Gastroesophageal sphincter (tissue), 4 donors: ENCODE measurements at regions not wholly inside any gene's neighbourhood (a gene's known extent, or its start where the extent isn't known, plus 50 kb on each side); places are given as distances from the start of the nearest gene placed in this dataset.

Experiments used
- ATAC-seq: fragments of 150-250 bp; one replicate; pipeline ENCODE4 v1.9.1; 2016; ENCODE audit warnings: mild to moderate bottlenecking, moderate library complexity
- H3K27ac ChIP-seq, 4 donors: fragments of 200-600 bp; sonication (generic) in 3 of 4; 1 replicate in 3 of 4; 2 replicates in 1 of 4; pipeline ENCODE4 v1.5.1; 2016 to 2019
- H3K27me3 ChIP-seq: fragments of 200-600 bp; sonication (generic); one replicate; pipeline ENCODE4 v1.5.1; 2019
- H3K36me3 ChIP-seq, 2 donors: fragments of 200-600 bp; sonication (generic); one replicate each; pipeline ENCODE4 v1.5.1; 2019; ENCODE audit warnings: control low read depth in 1 of 2
- H3K4me1 ChIP-seq, 3 donors: fragments of 200-600 bp; sonication (generic); 1 replicate in 2 of 3; 2 replicates in 1 of 3; pipeline ENCODE4 v1.5.1; 2016 to 2019; ENCODE audit warnings: control low read depth in 2 of 3
- H3K4me3 ChIP-seq, 2 donors: fragments of 200-600 bp; sonication (generic); one replicate each; pipeline ENCODE4 v1.5.1; 2019; ENCODE audit warnings: mild to moderate bottlenecking in 1 of 2, moderate library complexity in 1 of 2
- H3K9me3 ChIP-seq, 3 donors: fragments of 200-600 bp; sonication (generic); one replicate each; pipeline ENCODE4 v1.5.1; 2017 to 2019; ENCODE audit warnings: control low read depth in 2 of 3
- CTCF ChIP-seq, 4 experiments: fragments of 200-600 bp in 2 of 4; fragments of 450-650 bp in 2 of 4; sonication (generic) in 1 of 4; IDR thresholded peaks; one replicate each; pipeline ENCODE4 v1.5.1; 2017 to 2019; ENCODE audit warnings: antibody characterized with exemption in 4 of 4, mild to moderate bottlenecking in 2 of 4, moderate library complexity in 2 of 4
- EP300 ChIP-seq: sonication (generic); formaldehyde crosslinking; IDR thresholded peaks from one replicate; pipeline ENCODE4 v1.6.1; 2017; ENCODE audit warnings: antibody characterized with exemption, mild to moderate bottlenecking
- POLR2A ChIP-seq, 2 donors: fragments of 450-650 bp; IDR thresholded peaks; one replicate each; pipeline ENCODE4 v1.6.1; 2017; ENCODE audit warnings: antibody characterized with exemption in 2 of 2, mild to moderate bottlenecking in 2 of 2, moderate library complexity in 1 of 2
- POLR2AphosphoS5 ChIP-seq: sonication (generic); formaldehyde crosslinking; IDR thresholded peaks from one replicate; pipeline ENCODE4 v1.6.1; 2017; ENCODE audit warnings: antibody characterized with exemption
- WGBS, 2 donors: methylation state at CpG; one replicate each; pipeline ENCODE4 v1.1.5; 2018; ENCODE audit warnings: low coverage in 1 of 2; 5-methylcytosine and 5-hydroxymethylcytosine counted together

- no peak for ATAC-seq
Measured at GRCh38 chr6:10166031-10166430, 248.8 kb downstream of the TFAP2A start.

GRCh38 chr6:10163203-10163962, 251.5 kb downstream of the TFAP2A start:
- peaks cover 5% of the 10 kb centered on the region for H3K27me3 ChIP-seq
- 62% methylated on average over 10 to 11 of the region's 14 CpGs for WGBS, 2 donors
- H3K27ac ChIP-seq, result no peak overlapping the region
- no peak for ATAC-seq
- TF ChIP-seq POLR2A (IDR thresholded peaks at IDR 0.05) (no peak), POLR2AphosphoS5 (no peak), EP300 (no peak)
- no peaks in the 10 kb centered on the region for H3K4me1 ChIP-seq
- no peak overlapping the region for H3K4me3 ChIP-seq
- H3K9me3 ChIP-seq, result no peaks in the 10 kb centered on the region
- H3K36me3 ChIP-seq, result no peaks in the 10 kb centered on the region

More at GRCh38 chr6:10166031-10166430, 248.8 kb downstream of the TFAP2A start:
- no peaks in the 10 kb centered on the region for H3K4me1 ChIP-seq
- peaks cover 5% of the 10 kb centered on the region for H3K27me3 ChIP-seq
- no peak for TF ChIP-seq POLR2AphosphoS5
- no peak for TF ChIP-seq CTCF (IDR thresholded peaks at IDR 0.05)
- no peak for TF ChIP-seq EP300
- no peak for TF ChIP-seq POLR2A (IDR thresholded peaks at IDR 0.05)
- H3K4me3 ChIP-seq, result no peak overlapping the region
- no peak overlapping the region for H3K27ac ChIP-seq
- 86 to 94% methylated on average over 5 of the region's 5 CpGs for WGBS, 2 donors
- H3K36me3 ChIP-seq, result no peaks in the 10 kb centered on the region
- H3K9me3 ChIP-seq, result no peaks in the 10 kb centered on the region

GRCh38 chr6:10156875-10157274, 258.0 kb downstream of the TFAP2A start:
- TF ChIP-seq POLR2A (IDR thresholded peaks at IDR 0.05) (no peak), POLR2AphosphoS5 (no peak), EP300 (no peak), CTCF (IDR thresholded peaks at IDR 0.05) (no peak)
- no peak for ATAC-seq
- H3K4me3 ChIP-seq, result no peak overlapping the region
- H3K27me3 ChIP-seq, result no peaks in the 10 kb centered on the region
- no peaks in the 10 kb centered on the region for H3K9me3 ChIP-seq
- no peaks in the 10 kb centered on the region for H3K4me1 ChIP-seq
- 80 to 88% methylated on average over 4 of the region's 4 CpGs for WGBS, 2 donors
- H3K36me3 ChIP-seq, result no peaks in the 10 kb centered on the region
- no peak overlapping the region for H3K27ac ChIP-seq

GRCh38 chr6:10154251-10154650, 260.6 kb downstream of the TFAP2A start:
- H3K36me3 ChIP-seq, result no peaks in the 10 kb centered on the region
- no peak overlapping the region for H3K27ac ChIP-seq
- peaks cover 3% of the 10 kb centered on the region for H3K27me3 ChIP-seq
- no peaks in the 10 kb centered on the region for H3K9me3 ChIP-seq
- no peaks in the 10 kb centered on the region for H3K4me1 ChIP-seq
- TF ChIP-seq CTCF (IDR thresholded peaks at IDR 0.05) (no peak), EP300 (no peak), POLR2A (IDR thresholded peaks at IDR 0.05) (no peak), POLR2AphosphoS5 (no peak)
- no peak for ATAC-seq
- no peak overlapping the region for H3K4me3 ChIP-seq

GRCh38 chr6:10151144-10151915, 263.5 kb downstream of the TFAP2A start:
- Histone ChIP-seq H3K4me3 (no peak overlapping the region), H3K9me3 (no peaks in the 10 kb centered on the region), H3K4me1 (no peaks in the 10 kb centered on the region), H3K36me3 (no peaks in the 10 kb centered on the region), H3K27ac (no peak overlapping the region), H3K27me3 (peaks cover 4% of the 10 kb centered on the region)
- TF ChIP-seq EP300 (no peak), POLR2A (IDR thresholded peaks at IDR 0.05) (no peak), CTCF (IDR thresholded peaks at IDR 0.05) (no peak), POLR2AphosphoS5 (no peak)
- 74 to 77% methylated on average over 6 of the region's 6 CpGs for WGBS, 2 donors
- ATAC-seq, result no peak
